Spleen (tissue), 11 donors: ENCODE measurements at regions not wholly inside any gene's neighbourhood (a gene's known extent, or its start where the extent isn't known, plus 50 kb on each side); places are given as distances from the start of the nearest gene placed in this dataset.
A peak's percentile ranks its signal among the peaks of the same experiment; 100 is the strongest.
"Not testable (repeated sequence)": the region's sequence is repeated elsewhere in the genome, so short reads cannot be mapped to it uniquely, and the experiment has no call there.

Experiments
- DNase-seq: peaks from one replicate; pipeline ENCODE4 v3.0.0-alpha.2; 2020
- H3K27ac ChIP-seq, 8 donors: fragments of 200-600 bp; sonication (generic) in 7 of 8; 1 replicate in 4 of 8; 2 replicates in 4 of 8; pipeline versions ENCODE4 v1.5.0 to v1.8.0; 2016 to 2021; ENCODE audit warnings: inconsistent platforms in 4 of 8, mild to moderate bottlenecking in 4 of 8, moderate library complexity in 1 of 8
- H3K27me3 ChIP-seq, 7 donors: fragments of 200-600 bp; sonication (generic) in 6 of 7; replicated peaks in 1 of 7; 1 replicate in 4 of 7; 2 replicates in 3 of 7; pipeline versions ENCODE4 v1.5.0 to v1.8.0; 2016 to 2021; ENCODE audit warnings: inconsistent platforms in 3 of 7, mild to moderate bottlenecking in 1 of 7
- H3K36me3 ChIP-seq, 6 donors: fragments of 200-600 bp; sonication (generic) in 5 of 6; 1 replicate in 4 of 6; 2 replicates in 2 of 6; pipeline versions ENCODE4 v1.5.0 to v1.8.0; 2016 to 2021; ENCODE audit warnings: inconsistent platforms in 2 of 6
- H3K4me1 ChIP-seq, 6 donors: fragments of 200-600 bp; sonication (generic) in 5 of 6; 1 replicate in 3 of 6; 2 replicates in 3 of 6; pipeline versions ENCODE4 v1.5.0 to v1.8.0; 2016 to 2021; ENCODE audit warnings: inconsistent platforms in 3 of 6
- H3K4me3 ChIP-seq, 8 donors: fragments of 200-600 bp; sonication (generic) in 7 of 8; 1 replicate in 4 of 8; 2 replicates in 4 of 8; pipeline versions ENCODE4 v1.5.0 to v1.8.0; 2016 to 2021; ENCODE audit warnings: inconsistent platforms in 4 of 8, mild to moderate bottlenecking in 4 of 8, moderate library complexity in 2 of 8
- H3K9me3 ChIP-seq, 8 donors: fragments of 200-600 bp; sonication (generic) in 7 of 8; 1 replicate in 4 of 8; 2 replicates in 4 of 8; pipeline versions ENCODE4 v1.5.0 to v1.8.0; 2016 to 2021; ENCODE audit warnings: inconsistent platforms in 4 of 8
- CTCF ChIP-seq, 11 experiments: fragments of 200-600 bp in 7 of 11; fragments of 450-650 bp in 4 of 11; sonication (generic) in 4 of 11; IDR thresholded peaks in 8 of 11; conservative IDR thresholded peaks in 3 of 11; 1 replicate in 7 of 11; 2 replicates in 4 of 11; pipeline versions ENCODE4 v1.4.0 to v1.8.0; 2016 to 2021; ENCODE audit warnings: antibody characterized with exemption in 11 of 11, inconsistent platforms in 4 of 11, mild to moderate bottlenecking in 1 of 11
- POLR2A ChIP-seq, 3 donors: fragments of 450-650 bp; IDR thresholded peaks; one replicate each; pipeline ENCODE4 v1.5.1; 2017; ENCODE audit warnings: antibody characterized with exemption in 3 of 3, mild to moderate bottlenecking in 1 of 3
- POLR2AphosphoS5 ChIP-seq, 3 donors: sonication (generic); formaldehyde crosslinking; IDR thresholded peaks; one replicate each; pipeline ENCODE4 v1.5.1; 2017; ENCODE audit warnings: antibody characterized with exemption in 3 of 3
- WGBS, 5 donors: extraction: QIAGEN DNeasy Blood & Tissue Kit in 3 of 5; methylation state at CpG; one replicate each; pipeline versions ENCODE4 v1.1.5 to v1.1.7; 2013 to 2018; 5-methylcytosine and 5-hydroxymethylcytosine counted together
- intact Hi-C: fragments of 100-400 bp; cut with DNase I; formaldehyde crosslinking; loops from one replicate; pipeline ENCODE4 v1.15.0; 2023; ENCODE audit warnings: low total_unique reads
- donor health status: healthy with polysubstance abuse.
- donor health status: DM: no; HTN: no; CAD: no; lungs with moderate emphysema.
- donor health status: DM: no; HTN: no; CAD: no.
- donor health status: Bipolar disorder and iron deficiency.
- donor health status: healthy.
- donor health status: DM: no; HTN: no; CAD: no.
- donor health status: DM: yes; HTN: yes; CAD: no.

GRCh38 chr5:144634138-144634537, 463.5 kb downstream of the KCTD16 start:
- Histone ChIP-seq H3K27ac (no peak overlapping the region), H3K4me3 (no peak overlapping the region), H3K4me1 (no peaks in the 10 kb centered on the region), H3K27me3 (no peaks in the 10 kb centered on the region), H3K9me3 (peaks cover 0 to 83% (median 64%) of the 10 kb centered on the region in 8 donors), H3K36me3 (no peaks in the 10 kb centered on the region)
- DNase-seq = no peak
- 80 to 92% (median 83%) methylated on average over 2 of the region's 2 CpGs for WGBS, 5 donors
- no peak for TF ChIP-seq POLR2A (IDR thresholded peaks at IDR 0.05)
- TF ChIP-seq POLR2AphosphoS5 (IDR thresholded peaks at IDR 0.05) = no peak
- TF ChIP-seq CTCF (IDR thresholded peaks at IDR 0.05 in 8 of 11, conservative IDR thresholded peaks at IDR 0.05 in 3 of 11) = no peak
- intact Hi-C loops = no loop called here

GRCh38 chr5:144598451-144599068, 427.9 kb downstream of the KCTD16 start:
- H3K9me3 ChIP-seq = peaks cover 0 to 22% (median 0%) of the 10 kb centered on the region in 8 donors
- H3K4me3 ChIP-seq = peak overlapping the region in 1 of 8 donors; percentile 42

GRCh38 chr5:144596517-144596916, 425.8 kb downstream of the KCTD16 start:
- Histone ChIP-seq H3K27me3 (peaks cover 0 to 15% (median 0%) of the 10 kb centered on the region in 7 donors), H3K36me3 (no peaks in the 10 kb centered on the region), H3K27ac (no peak overlapping the region), H3K4me1 (no peaks in the 10 kb centered on the region), H3K9me3 (peaks cover 0 to 23% (median 0%) of the 10 kb centered on the region in 8 donors), H3K4me3 (no peak overlapping the region)
- TF ChIP-seq POLR2A (IDR thresholded peaks at IDR 0.05) (no peak), CTCF (IDR thresholded peaks at IDR 0.05 in 8 of 11, conservative IDR thresholded peaks at IDR 0.05 in 3 of 11) (no peak), POLR2AphosphoS5 (IDR thresholded peaks at IDR 0.05) (no peak)
- intact Hi-C loops = no loop called here
- WGBS, 5 donors = 70 to 81% (median 73%) methylated on average over 2 of the region's 2 CpGs
- no peak for DNase-seq

More at GRCh38 chr5:144598451-144599068, 427.9 kb downstream of the KCTD16 start:
- H3K27me3 ChIP-seq = peaks cover 0 to 15% (median 0%) of the 10 kb centered on the region in 7 donors
- no peak overlapping the region for H3K27ac ChIP-seq
- no peaks in the 10 kb centered on the region for H3K4me1 ChIP-seq
- no peaks in the 10 kb centered on the region for H3K36me3 ChIP-seq
- TF ChIP-seq POLR2A (IDR thresholded peaks at IDR 0.05) = no peak
- TF ChIP-seq CTCF (IDR thresholded peaks at IDR 0.05 in 8 of 11, conservative IDR thresholded peaks at IDR 0.05 in 3 of 11) = no peak
- no peak for TF ChIP-seq POLR2AphosphoS5 (IDR thresholded peaks at IDR 0.05)
- DNase-seq = peak; percentile 66
- 12 to 49% (median 24%) methylated on average over 24 to 30 of the region's 30 CpGs for WGBS, 5 donors
- intact Hi-C loops = no loop called here

- no peak overlapping the region for H3K4me3 ChIP-seq
- TF ChIP-seq CTCF (IDR thresholded peaks at IDR 0.05 in 8 of 11, conservative IDR thresholded peaks at IDR 0.05 in 3 of 11) = no peak
- TF ChIP-seq POLR2AphosphoS5 (IDR thresholded peaks at IDR 0.05) = no peak
- TF ChIP-seq POLR2A (IDR thresholded peaks at IDR 0.05) = no peak
- DNase-seq = no peak
- intact Hi-C loops = no loop called here
- H3K27me3 ChIP-seq = peaks cover 0 to 15% (median 0%) of the 10 kb centered on the region in 7 donors
- 89 to 96% (median 90%) methylated on average over 19 to 25 of the region's 25 CpGs for WGBS, 5 donors
- no peaks in the 10 kb centered on the region for H3K4me1 ChIP-seq
- H3K27ac ChIP-seq = no peak overlapping the region
- peaks cover 0 to 23% (median 0%) of the 10 kb centered on the region in 8 donors for H3K9me3 ChIP-seq
- no peaks in the 10 kb centered on the region for H3K36me3 ChIP-seq
Measured at GRCh38 chr5:144594919-144595318, 424.2 kb downstream of the KCTD16 start.

GRCh38 chr5:144594234-144594633, 423.6 kb downstream of the KCTD16 start:
- 76 to 85% (median 83%) methylated on average over 3 to 4 of the region's 4 CpGs for WGBS, 5 donors
- intact Hi-C loops = not testable (repeated sequence)

More at GRCh38 chr5:144594234-144594633, 423.6 kb downstream of the KCTD16 start:
- H3K4me3 ChIP-seq, H3K27ac ChIP-seq, H3K4me1 ChIP-seq, H3K36me3 ChIP-seq, DNase-seq: not testable (repeated sequence)
- Histone ChIP-seq H3K9me3 (peaks cover 0 to 23% (median 0%) of the 10 kb centered on the region in 8 donors), H3K27me3 (peaks cover 0 to 15% (median 0%) of the 10 kb centered on the region in 7 donors)
